T follicular helper cell (primary cell): ENCODE measurements at regions not wholly inside any gene's neighbourhood (a gene's known extent, or its start where the extent isn't known, plus 50 kb on each side); places are given as distances from the start of the nearest gene placed in this dataset.
"Not testable (repeated sequence)": the region's sequence is repeated elsewhere in the genome, so short reads cannot be mapped to it uniquely, and the experiment has no call there.

Source experiments
- DNase-seq: peaks from one replicate; pipeline ENCODE4 v3.0.0-alpha.2; 2020; ENCODE audit warnings: low read depth

- no peak for DNase-seq
Measured at GRCh38 chr1:5686925-5687706, 305.1 kb downstream of the NPHP4 start.

- no peak for DNase-seq
Measured at GRCh38 chr1:5686195-5686594, 306.0 kb downstream of the NPHP4 start.

- DNase-seq = no peak
Measured at GRCh38 chr1:5685446-5686040, 306.7 kb downstream of the NPHP4 start.

GRCh38 chr1:5684791-5685190, 307.4 kb downstream of the NPHP4 start:
- no peak for DNase-seq

- DNase-seq = no peak
Measured at GRCh38 chr1:5683446-5683845, 308.8 kb downstream of the NPHP4 start.

- DNase-seq = no peak
Measured at GRCh38 chr1:5682626-5683225, 309.5 kb downstream of the NPHP4 start.

DNA sequence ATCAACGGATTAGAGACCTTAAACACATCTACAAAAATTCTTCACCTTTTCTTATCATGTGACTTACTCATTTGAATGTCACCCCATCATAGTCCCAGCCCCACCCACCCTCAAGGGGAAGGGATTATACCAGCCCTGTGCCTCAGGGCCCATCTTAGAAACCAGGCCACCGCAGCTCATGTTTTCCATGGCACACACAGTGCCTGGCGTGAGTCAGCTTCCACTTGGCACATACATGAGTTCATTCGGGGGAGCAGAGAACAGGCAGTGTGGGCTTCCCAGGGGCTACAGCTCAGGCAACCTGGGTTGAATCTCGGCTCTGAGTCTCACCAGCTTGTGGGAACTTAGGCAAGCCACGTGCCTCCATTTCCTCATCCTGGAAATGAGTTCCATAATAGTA, 310.6 kb downstream of the NPHP4 start:
- DNase-seq = no peak

DNA sequence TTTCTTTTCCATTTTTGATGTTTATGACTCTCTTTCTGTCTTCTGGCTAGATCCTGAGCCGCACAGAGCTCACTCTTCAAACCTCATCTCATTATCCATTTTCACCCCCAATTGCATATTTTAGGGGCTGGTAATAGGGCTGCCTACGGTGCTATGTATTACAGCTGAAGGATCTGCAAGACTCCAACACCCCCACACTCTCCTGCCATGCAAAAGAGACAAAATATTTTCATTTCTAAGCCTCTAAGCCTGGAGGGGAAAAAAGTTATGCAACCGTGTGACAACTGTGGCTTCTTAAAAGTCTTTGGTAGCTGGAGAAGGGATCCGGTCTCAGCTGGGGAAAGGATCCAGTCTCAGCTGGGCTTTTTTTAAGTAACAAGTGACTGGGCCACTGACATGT, 311.6 kb downstream of the NPHP4 start:
- DNase-seq = no peak

DNA sequence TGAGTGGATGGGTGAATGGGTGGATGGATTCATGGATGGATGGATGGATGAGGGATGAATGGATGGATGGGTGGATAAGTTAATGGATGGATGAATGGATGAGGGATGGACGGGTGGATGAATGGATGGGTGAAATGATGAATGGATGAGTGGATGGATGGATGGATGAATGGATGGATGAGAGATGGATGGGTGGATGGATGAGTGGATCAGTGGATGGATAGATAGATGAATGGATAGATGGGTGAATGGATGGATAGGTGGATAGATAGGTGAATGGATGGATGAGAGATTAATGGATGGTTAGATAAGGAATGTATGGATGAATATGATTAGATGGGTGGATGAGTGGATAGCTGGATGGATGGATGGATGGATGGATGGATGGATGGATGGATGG, 313.5 kb downstream of the NPHP4 start:
- DNase-seq = no peak

GRCh38 chr1:5672355-5672754, 319.9 kb downstream of the NPHP4 start:
- not testable (repeated sequence) for DNase-seq

- no peak for DNase-seq
Measured at GRCh38 chr1:5670590-5671350, 321.5 kb downstream of the NPHP4 start.

DNA sequence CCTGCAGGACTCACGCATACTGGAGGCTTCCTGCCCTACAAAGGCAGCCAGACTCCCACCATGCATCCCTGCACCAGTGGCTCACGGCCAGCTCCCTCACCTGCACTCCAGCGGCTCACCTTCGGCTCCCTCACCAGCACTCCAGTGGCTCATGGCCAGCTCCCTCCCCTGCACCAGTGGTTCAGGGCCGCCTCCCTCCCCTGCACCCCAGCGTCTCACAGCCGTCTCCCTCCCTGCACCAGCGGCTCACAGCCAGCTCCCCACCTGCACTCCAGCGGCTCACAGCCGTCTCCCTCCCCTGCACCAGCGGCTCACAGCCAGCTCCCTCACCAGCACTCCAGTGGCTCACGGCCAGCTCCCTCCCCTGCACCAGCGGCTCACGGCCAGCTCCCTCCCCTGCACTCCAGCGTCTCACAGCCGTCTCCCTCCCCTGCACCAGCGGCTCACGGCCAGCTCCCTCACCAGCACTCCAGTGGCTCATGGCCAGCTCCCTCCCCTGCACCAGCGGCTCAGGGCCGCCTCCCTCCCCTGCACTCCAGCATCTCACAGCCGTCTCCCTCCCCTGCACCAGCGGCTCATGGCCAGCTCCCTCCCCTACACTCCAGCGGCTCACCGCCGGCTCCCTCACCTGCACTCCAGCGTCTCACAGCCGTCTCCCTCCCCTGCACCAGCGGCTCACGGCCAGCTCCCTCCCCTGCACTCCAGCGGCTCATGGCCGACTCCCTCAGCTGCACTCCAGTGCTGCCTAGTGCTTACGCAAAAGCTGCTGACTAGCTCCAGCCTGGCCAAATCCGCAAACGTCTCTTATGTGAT, 324.5 kb downstream of the NPHP4 start:
- peak; percentile 18 for DNase-seq

DNA sequence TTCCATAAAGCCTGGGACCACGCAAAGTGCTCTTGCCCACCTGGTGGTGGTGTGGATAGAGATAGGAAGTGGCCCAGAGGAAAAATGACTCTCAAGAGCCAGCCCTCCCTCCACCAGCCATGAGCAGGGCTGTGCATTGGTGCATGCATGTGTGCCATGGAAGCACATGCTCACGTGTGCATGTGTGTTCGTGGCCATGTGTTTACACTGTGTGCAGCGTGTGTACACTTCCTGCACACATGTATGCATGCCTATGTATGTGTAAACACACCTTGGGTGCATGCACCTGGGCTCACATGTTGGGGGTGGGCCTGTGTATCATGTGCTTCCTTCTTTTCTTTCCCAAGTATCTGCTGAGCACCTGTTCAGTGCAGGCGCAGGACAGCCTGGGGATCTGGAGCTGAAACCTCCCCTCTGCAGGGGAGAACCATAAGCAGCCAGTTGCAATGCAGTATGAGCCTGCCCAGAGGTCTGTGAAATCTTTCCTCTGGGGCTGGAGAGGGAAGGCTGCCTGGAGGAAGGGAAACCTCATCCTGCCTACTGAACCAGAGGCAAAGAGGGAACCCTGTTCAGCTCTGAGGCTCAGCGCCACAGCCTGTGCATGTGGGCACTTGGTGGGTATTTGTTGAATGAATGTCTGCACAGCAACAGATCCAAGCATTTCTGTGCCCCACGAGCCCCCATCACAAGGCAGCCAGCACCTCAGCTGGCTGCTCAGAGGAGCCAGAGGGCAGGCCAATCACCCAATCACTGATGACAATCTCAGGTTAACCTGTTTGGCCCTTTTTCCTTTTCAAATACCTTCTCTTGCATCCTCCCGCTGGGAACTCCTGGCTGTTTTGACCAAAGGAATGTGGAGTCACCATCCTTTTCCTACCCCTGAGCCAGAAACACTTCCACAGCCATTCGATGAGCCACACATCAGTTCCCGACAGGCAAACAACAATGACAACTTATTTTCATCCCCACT, 327.0 kb downstream of the NPHP4 start:
- DNase-seq = no peak

DNA sequence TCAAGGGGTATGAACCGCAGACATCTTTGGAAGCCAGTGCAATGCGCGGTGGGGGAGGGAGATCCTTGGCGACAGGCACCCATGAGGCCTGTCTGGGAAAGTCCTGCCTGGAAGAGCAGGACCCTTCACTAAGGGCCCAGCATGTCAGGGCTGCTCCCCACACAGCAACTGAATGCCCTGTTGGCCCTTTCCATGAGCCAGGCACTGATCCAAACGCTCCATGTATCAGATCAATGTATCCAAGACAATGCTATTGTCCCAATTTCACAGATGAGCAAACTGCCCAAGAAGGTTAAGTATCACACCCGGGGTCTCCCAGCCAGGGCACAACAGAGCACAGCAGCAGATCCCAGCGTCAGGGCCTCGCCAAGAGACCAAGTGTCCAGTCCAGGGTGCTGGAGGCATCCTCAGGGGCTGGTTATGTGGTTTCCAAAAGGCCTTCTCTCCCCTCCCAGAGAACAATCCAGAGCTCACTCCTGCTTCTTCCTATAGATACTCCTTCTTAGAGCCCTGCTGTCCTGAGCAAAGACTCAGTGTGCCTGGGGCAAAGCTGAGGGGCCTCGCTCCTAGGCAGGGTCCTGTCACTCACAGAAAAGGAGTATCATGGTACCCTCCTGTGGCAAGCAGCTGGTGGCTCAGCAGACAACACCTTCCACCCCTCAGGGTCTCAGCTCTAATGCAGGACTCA, 328.0 kb downstream of the NPHP4 start:
- no peak for DNase-seq

DNA sequence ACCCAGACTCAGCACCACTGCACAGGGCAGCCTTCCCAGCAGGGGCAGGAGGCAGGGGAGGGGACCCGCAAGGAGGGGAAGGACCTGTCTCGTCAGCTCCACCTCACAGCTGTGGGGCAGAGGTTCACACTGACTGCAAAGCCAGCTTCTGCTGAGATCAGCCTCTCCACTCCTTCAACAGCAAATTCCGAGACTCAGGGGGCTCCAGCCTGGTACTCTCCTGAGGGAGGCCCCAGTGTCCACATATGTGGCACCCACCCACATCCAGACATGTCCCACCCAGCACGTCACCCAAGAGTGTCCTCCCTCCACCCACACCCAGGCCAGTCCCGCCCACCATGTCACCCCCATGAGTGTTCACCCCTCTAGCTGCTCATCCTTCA, 329.5 kb downstream of the NPHP4 start:
- no peak for DNase-seq

- DNase-seq = no peak
Measured at GRCh38 chr1:5662086-5662743, 330.0 kb downstream of the NPHP4 start.

DNA sequence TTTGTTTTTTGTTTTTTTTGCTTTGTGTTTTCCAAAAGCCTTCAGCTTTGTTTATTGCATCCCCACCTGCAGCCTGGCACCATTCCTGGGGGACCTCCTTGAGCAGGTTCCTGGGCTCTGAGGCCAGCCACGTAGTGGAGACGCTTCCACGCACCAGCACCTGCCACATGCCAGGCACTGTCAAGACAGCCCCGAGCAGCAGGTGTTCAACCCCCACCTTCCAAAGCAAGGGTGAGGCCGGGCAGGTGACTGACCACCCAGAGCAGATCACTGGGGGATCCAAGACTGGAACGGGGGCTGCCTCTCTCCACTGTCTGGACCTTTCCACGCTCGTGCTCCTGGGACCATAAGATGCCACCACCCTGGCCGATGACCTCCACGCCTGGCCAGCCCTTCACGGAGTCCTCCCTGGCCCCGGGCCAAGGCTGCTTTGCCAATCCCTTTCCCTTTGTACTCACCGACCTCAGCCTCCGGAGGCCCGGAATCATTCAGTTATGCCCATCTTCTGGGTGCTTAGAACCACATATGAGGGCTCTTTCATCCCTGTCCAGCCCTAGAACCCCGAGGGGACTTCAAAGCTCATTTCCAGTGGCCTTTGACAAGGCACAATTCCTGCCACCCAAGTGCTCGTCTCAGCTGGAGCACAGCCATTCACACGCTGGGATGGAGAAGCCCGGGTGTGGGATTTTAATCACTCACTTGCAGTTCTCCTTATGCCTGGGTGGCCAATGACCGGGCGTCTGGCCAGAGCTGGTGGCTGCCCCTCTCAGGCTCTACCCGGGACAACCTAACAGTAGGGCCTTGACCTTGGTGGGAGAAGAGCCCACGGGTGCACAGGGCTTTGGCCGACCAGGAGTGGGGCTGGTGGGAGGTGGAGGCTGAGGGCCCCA, 330.8 kb downstream of the NPHP4 start:
- no peak for DNase-seq

DNA sequence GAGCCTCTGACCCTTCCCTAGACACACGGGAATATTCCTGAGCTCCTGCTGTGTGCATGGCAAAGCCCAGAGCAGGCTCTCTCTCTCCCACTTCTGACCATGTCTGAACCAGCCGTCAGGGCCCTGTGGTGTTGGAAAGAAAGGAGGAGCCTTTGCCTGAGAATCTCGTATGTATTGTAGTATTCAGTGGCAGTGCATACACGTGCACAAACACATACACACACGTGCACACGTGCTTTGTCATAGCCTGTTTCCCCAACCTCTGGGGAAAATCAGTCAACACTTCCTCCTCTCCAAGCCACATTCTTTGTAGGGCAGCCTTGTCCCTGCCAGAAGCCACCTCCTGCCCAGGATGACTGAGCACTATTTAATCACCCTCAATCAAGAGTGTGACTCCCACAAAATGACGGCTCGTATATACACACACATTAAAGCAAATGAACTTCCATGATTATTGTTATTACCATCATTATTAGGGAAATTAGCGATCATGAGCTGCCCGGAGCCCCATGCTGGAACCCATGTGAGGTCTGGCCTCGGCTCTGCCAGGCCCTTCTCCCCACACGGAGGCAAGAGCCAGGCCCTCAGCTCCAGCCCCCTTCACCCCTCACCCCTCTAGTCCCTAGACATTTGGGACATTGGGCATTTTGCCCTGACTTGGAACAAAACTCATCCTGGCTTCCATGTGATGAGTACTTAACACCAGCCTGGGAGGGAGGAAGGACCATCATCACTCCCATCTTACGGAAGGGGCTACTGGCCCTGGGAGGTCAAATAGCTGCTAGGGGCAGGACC, 331.9 kb downstream of the NPHP4 start:
- DNase-seq = no peak
